ENCODE measurements at regions not wholly inside any gene's neighbourhood (a gene's known extent, or its start where the extent isn't known, plus 50 kb on each side); places are given as distances from the start of the nearest gene placed in this dataset.

DNA sequence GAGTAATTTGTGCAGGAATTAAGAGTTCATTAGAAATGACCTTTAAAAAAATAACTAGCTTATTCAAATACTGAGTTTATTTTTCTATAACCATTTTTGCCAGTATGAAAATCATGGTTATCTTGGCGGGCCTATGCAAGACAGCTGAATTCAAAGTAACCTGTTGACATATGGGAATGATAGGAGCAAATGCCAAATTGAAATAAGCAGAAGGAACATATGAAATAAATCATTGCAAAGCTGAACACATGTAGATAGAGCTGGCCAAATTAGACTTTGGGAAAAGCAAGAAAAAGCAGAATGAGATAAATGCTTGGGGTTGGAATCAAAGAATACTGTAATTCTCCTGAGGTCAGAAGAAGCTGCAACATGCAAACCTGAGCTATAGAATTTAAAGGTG is 372.5 kb downstream of the ADAMTS20 start:
- DNase-seq (ENCODE audit: low read depth): no peak

GRCh38 chr12:43177276-43177675 is 374.7 kb downstream of the ADAMTS20 start:
- DNase-seq (ENCODE audit: low read depth): no peak

DNA sequence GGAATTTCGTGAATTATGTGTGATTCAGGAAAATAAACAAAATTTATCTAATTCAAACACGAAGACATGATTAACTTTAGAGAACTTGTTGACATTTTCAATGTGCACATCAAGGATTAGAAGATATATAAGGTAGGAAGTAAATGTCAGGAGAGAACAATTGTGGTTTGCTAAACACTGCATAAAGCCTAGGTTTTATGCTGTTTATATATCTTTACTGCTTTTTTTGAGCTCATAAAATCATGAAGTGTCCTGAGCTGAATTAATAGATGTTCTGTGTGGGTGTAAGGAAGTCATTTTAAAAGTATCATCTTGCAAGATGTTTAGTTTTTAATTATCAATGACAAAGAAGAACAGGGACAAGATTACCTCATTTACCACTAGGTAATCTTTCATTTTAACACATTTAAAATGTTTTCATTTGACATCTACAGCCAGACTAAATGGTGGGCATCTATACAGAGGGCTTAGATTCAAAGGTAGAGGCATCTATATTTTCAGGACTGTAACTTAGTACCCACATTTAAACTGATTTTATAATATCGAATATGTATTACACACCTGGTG is 382.8 kb downstream of the ADAMTS20 start:
- DNase-seq (ENCODE audit: low read depth): no peak

- no peak for DNase-seq (ENCODE audit: low read depth)
Observed at GRCh38 chr12:43167691-43168090, 384.3 kb downstream of the ADAMTS20 start.

GRCh38 chr12:43165351-43165750 is 386.7 kb downstream of the ADAMTS20 start:
- DNase-seq (ENCODE audit: low read depth): no peak

DNA sequence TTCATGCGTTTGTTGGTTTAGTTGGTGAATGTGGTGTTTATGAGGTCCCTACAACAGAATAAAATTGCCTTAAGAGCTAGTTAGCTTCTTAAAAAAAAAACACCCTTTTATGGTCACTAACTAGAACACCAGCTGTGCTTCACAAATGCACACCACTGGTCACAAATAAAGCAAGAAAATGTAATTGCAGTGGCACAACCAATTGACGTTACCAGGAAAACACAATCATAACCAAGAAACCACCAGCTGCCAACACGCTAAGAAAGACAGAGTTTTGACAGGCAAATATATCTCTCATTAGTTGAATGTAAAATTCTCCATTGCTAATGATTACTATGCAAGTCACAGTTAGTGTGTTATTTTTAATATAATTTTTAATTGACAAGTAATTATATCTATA is 389.9 kb downstream of the ADAMTS20 start:
- DNase-seq (ENCODE audit: low read depth): no peak

DNA sequence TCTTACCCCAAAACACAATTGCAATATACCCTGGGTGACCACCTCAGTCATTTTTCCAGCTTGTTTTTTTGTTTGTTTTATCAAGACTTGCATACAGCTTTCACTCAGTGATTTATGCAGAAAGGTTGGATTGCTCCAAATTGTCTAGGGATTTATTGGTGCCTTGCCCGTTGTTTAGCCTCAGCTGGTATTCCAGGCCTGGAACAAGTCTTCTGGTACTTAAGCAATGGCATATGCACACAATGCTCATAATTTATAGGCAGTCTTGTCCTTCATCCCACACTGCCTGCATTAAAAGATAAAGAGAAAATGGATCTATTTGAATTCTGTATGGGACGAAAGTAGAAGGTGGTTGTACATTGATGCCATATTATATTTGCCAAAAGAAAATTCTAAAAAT is 392.5 kb downstream of the ADAMTS20 start:
- no peak for DNase-seq (ENCODE audit: low read depth)

DNA sequence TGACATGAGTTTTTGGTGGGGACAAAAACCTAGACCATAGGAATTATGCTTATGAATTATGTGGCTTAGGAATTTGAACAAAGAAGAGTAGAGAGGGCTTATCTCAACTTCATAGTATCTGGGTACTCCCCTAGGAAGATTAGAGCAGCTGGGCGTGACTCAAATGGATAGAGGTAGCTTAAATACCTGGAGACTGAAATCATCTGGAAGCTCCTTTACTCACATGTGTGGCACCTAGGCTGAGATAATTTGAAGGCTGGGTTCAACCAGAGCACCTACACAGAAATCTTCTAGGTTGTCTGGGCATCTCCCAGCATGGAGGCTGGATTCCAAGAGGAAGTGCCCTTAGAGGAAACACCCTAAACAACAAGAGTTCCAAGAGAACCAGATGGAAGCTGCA is 393.9 kb downstream of the ADAMTS20 start:
- no peak for DNase-seq (ENCODE audit: low read depth)

GRCh38 chr12:43155376-43155775 is 396.6 kb downstream of the ADAMTS20 start:
- no peak for DNase-seq (ENCODE audit: low read depth)

- DNase-seq (ENCODE audit: low read depth): no peak
Observed at GRCh38 chr12:43154498-43155045, 397.4 kb downstream of the ADAMTS20 start.

DNA sequence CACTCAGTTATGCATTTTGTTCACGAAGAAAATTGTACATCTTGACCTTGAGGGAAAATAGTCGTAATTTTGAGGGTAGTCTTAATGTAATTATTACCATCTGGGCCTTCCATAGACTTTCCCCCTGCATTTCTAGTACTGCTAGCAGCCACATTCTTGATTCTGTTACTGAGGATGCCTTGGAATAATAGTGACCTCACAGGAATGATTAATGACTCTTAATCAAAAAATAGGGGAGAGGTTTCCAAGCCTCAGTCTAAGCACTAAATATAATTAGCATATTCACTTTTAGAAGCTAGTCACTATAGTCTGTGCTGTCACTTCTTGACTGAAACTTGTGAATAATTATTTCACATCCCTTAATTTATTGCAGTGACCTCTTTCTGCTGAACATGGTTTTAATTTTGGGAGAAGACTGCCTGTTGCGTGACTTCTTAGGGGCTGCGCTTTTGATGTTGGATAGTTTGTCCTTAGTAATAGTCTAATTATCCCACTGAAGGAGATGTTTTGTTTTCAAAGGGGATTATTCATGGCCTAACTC is 400.5 kb downstream of the ADAMTS20 start:
- DNase-seq (ENCODE audit: low read depth): no peak

DNA sequence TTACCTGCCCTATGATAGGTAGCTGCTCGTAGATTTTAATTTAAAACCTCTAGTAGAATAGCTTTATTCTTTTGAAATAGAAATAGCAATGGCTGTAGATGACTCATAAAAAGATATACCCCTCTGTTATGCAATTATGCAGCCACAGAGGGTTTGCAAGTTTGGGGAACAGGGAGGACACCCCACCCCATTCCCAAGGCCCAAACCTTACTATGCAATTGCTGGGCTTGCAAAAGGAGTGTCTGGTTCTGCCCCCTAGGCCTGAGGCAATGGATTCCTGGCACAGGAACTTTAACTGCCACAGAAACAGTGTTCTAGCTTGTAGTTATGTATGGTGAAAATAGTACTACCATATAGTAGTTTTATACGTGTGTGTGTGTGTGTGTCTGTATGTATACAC is 403.3 kb downstream of the ADAMTS20 start:
- DNase-seq (ENCODE audit: low read depth): no peak

DNA sequence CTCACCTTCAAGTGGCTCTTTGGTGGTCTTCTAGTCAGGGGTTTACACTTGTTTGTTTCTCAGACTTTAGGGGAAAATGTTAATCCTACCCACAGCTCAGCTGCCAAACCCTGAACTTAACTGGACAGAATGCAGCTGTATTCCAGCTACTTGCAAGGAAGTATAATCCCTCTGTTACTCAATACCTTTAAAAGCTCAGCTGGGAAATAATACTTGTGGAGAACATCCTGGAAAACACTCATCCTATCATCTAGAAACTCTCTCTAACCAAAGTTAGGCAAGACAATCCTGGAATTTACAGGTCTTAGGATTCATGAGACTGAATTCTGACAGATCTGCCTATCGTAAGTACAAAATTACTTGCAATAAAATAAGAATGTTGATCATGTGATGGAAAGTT is 404.1 kb downstream of the ADAMTS20 start:
- no peak for DNase-seq (ENCODE audit: low read depth)

DNA sequence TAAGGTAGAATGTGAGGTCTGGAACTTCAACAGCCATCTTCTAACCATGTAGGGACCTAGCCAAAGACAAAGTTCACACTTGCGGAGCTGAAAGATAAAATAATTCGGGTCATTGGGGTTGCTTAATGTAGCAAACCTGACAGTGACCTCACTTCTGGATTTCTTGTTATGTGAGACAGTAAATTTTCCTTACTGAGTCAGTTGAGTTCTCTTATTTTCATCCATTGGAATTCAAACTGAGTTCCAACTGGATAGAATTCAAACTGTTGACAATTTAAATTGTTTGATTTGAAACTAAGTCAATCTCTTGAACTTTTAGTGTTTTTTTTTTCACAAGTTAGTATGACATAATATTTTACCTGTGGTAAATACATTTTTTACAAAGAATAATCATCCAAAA is 406.5 kb downstream of the ADAMTS20 start:
- DNase-seq (ENCODE audit: low read depth): no peak

GRCh38 chr12:43143278-43143677 is 408.7 kb downstream of the ADAMTS20 start:
- no peak for DNase-seq (ENCODE audit: low read depth)

DNA sequence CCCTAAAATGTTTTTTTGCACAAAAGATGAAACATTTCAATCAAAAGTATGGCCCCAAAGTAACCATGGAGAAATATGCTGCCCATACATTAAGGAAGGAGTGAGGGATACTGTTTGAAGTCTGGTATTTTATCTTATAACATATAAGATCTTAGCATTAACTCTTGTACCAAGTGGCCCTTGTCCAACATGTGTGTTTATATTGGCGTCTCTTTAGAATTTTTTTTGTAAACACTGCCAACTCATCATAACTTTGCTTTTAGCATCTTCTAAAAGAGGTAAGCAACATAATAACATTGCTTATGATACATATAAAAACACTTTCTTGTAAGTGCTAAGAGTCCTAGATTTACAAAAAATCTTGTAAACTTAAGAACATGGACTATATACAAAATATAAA is 419.7 kb downstream of the ADAMTS20 start:
- DNase-seq (ENCODE audit: low read depth): no peak

DNA sequence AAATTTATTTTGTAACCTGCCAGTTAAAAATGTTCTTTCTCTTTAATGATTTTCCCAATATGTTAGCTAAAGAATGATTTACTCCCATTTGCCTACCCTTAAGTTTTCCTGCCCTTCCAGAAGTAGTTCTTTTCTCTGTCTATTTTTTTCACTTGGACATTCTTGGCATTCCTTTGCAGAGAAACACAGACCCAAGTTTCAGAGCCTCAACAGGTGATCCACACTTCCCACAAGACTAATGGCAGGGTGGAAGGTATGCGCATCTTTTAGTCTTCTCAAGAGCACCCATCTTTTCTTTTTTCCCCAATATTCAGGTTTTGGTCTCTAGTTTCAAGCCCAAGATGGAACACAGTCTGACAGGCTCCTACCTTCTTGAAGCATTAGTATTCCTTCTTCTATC is 420.7 kb downstream of the ADAMTS20 start:
- DNase-seq (ENCODE audit: low read depth): no peak

DNA sequence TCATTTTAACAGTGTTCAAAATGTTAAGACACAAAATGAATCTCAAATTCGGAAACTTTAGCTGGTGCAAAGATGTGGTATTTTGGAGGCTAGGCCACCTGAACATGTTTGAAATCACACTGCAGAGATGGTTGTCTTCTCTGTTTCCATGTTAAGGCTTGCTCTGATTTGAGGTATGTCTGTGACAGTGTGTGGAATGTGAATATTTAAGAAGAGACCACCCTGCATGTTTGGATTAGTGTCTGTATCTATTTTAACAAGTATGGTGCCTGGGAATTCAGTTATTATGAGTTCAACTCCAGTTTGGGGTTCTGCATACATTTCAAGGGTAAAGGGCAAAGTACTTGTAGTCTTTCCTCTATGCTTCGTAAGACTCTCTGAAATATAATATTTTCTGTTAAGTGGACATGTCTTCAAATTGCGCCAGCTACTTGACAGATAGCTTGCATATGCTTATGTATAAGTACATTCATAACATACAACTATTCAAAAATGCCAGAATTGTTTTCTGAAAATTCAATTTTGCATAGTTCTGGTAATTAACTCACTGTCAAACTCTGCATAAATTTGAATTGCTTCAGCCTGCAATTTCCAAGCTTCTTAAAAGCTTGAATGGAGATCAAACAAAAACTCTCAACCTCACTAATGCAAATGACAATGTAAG is 424.0 kb downstream of the ADAMTS20 start:
- no peak for DNase-seq (ENCODE audit: low read depth)

DNA sequence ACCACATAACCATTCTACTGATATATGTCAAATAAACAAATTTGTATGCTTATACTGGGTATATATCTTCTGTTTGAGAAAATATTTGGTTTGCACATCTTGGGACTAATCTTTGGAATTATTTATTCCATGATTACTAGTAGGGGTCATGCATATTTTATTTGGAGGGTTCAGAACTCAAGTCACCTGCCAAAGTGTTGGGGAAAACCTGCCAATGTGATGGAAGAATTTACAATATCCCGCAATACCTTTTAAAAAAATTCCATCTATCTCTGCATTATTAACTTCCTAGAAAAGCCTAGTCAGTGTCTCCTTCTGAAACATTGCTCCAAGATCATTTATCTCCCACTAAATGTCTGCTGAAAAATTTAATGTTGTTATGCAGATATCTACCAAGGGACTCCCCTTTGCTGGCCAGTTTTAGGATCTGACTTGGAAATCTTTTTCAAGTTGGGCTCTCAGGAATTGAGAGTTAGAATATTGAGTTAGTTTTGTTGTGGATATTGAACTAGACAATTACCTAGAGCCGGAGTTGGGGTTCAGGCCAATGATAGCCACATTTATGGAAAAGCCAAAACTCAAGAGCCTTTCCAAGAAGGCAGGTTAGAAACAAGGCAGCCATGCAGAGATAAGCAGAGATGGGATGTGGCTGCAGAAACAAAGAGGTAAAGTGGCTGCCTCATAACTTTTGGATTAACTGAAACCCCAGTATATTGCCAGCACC is 425.2 kb downstream of the ADAMTS20 start:
- DNase-seq (ENCODE audit: low read depth): no peak

- no peak for DNase-seq (ENCODE audit: low read depth)
Observed at GRCh38 chr12:43123461-43123860, 428.5 kb downstream of the ADAMTS20 start.

DNA sequence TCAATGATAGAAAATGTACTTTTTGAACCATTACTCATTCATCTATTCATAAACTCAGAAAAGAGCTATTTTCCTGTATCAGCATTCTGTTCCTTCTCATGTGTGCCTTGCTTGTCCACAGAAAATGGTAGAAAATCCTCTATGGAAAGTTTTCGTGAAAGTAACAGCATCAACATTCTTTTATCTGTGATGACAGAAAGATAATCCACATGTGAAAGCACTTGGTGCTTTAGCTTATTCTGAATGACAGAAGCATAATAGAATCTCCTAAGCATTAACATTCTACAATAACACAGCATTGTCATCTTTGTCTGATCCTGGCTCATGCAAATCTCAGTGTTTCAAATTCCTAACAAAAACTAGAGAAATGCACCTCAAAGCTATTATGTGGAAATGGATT is 431.9 kb downstream of the ADAMTS20 start:
- no peak for DNase-seq (ENCODE audit: low read depth)

DNA sequence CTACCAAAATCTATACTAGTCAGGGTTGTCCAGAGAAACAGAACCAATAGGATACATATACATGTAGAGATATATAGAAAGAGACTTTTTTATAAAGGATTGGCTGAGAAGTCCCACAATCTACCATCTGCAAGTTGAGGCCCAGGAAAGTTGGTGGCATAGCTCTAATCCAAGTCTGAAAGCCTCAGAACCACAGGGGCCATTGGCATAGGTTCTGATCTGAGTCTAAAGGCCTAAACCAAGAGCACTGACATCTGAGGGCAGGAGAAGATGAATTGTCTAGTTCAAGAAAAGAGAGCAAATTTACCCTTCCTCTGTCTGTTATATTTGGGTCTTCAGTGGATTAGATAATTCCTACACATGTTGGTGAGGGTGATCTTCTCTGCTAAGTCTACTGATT is 433.1 kb downstream of the ADAMTS20 start:
- no peak for DNase-seq (ENCODE audit: low read depth)

DNA sequence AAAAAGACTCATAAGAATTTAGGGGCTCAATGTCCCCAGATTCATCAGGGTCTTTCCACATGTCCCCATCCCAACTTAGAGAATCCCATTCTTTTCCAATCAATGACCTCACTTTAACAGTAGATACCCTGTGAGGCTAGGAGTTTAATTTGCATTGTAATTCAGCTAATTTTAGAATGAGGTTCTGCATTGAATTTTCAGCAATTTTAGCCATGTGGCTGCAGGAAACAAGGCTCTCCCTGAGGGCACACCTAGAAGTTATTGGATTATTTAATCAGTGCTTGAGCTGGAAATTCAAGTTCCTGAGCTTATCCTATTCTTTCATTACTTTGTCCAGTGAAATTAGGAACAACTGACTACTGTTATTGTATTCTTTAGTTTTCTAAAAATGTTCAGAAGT is 433.8 kb downstream of the ADAMTS20 start:
- no peak for DNase-seq (ENCODE audit: low read depth)
